ENCODE measurements at regions not wholly inside any gene's neighbourhood (a gene's known extent, or its start where the extent isn't known, plus 50 kb on each side); places are given as distances from the start of the nearest gene placed in this dataset.

GRCh38 chr11:36933481-36933880 lies 335.4 kb upstream of the RAG2 start:
- FAIRE-seq (no peak), DNase-seq (ENCODE audit: low read depth, low spot score) (no peak), ATAC-seq (no peak)
- intact Hi-C loops (cut with micrococcal nuclease; ENCODE audit: unreplicated experiment), result no loop called here
- H3K79me2 ChIP-seq (ENCODE audit: control insufficient read depth, insufficient read depth, low read length), result no peaks in the 10 kb centered on the region
- no peak overlapping the region for H3K4me3 ChIP-seq
- in situ Hi-C loops (cut with MboI), result no loop called here
- no peaks in the 10 kb centered on the region for H3K4me1 ChIP-seq (ENCODE audit: control insufficient read depth, insufficient read depth, low read length)
- H3K27me3 ChIP-seq (replicated peaks in 1 of 2; ENCODE audit: control insufficient read depth in 2 of 2, insufficient read depth in 2 of 2, low read length in 1 of 2), result no peaks in the 10 kb centered on the region
- no peaks in the 10 kb centered on the region for H4K20me1 ChIP-seq (ENCODE audit: control insufficient read depth, insufficient read depth)
- ChIA-PET POLR2A (no interaction called here), CTCF (no interaction called here), SMC1A (ENCODE audit: uncharacterized antibody, unreplicated experiment) (no interaction called here), RAD21 (ENCODE audit: unreplicated experiment) (no interaction called here)
- H3K9me3 ChIP-seq (replicated peaks; ENCODE audit: control insufficient read depth, insufficient read depth, low read length), result no peaks in the 10 kb centered on the region
- BruUV-seq (replicated peaks), result no TSS peak
- H3K27ac ChIP-seq (ENCODE audit: control insufficient read depth, insufficient read depth), result no peak overlapping the region
- H3K4me2 ChIP-seq (ENCODE audit: control insufficient read depth, insufficient read depth), result no peak overlapping the region
- H3K36me3 ChIP-seq (ENCODE audit: control insufficient read depth in 2 of 2, insufficient read depth in 2 of 2, low read length in 1 of 2), result no peaks in the 10 kb centered on the region
- 81% methylated on average over 5 of the region's 5 CpGs for WGBS (ENCODE audit: insufficient coverage, insufficient replicate concordance, low lambda C conversion rate, missing lambda C conversion rate)
- H3K9ac ChIP-seq (ENCODE audit: control insufficient read depth, insufficient read depth, low read length), result no peak overlapping the region
- H2AFZ ChIP-seq (ENCODE audit: control insufficient read depth, low read depth, low read length), result no peak overlapping the region
- TF ChIP-seq NFIC (IDR thresholded peaks at IDR 0.05; ENCODE audit: low read depth, low read length) (no peak), ZBED1 (IDR thresholded peaks at IDR 0.05; ENCODE audit: borderline replicate concordance) (no peak), RFX5 (IDR thresholded peaks at IDR 0.05; ENCODE audit: low read depth, low read length) (no peak), HDAC2 (IDR thresholded peaks at IDR 0.05) (no peak), BHLHE40 (IDR thresholded peaks at IDR 0.05; ENCODE audit: borderline replicate concordance in 1 of 2, low read depth in 2 of 2, low read length in 1 of 2) (no peak), PKNOX1 (IDR thresholded peaks at IDR 0.05) (no peak), E2F8 (IDR thresholded peaks at IDR 0.05; ENCODE audit: low read depth, partially characterized antibody) (no peak), CTCF (IDR thresholded peaks at IDR 0.05 in 2 of 3, conservative IDR thresholded peaks at IDR 0.05 in 1 of 3; ENCODE audit: control insufficient read depth in 2 of 3, extremely low read depth in 1 of 3, insufficient read depth in 1 of 3, low read depth in 3 of 3, low read length in 3 of 3) (no peak), RELA (IDR thresholded peaks at IDR 0.05; ENCODE audit: borderline replicate concordance, partially characterized antibody) (no peak), SIN3A (IDR thresholded peaks at IDR 0.05; ENCODE audit: low read depth, low read length) (no peak), SMAD1 (IDR thresholded peaks at IDR 0.05; ENCODE audit: low read depth, partially characterized antibody) (no peak), RELB (IDR thresholded peaks at IDR 0.05; ENCODE audit: low read depth) (no peak), ZSCAN29 (IDR thresholded peaks at IDR 0.05) (no peak)

All from GM12878 (cell line).